ENCODE measurements at regions not wholly inside any gene's neighbourhood (a gene's known extent, or its start where the extent isn't known, plus 50 kb on each side); places are given as distances from the start of the nearest gene placed in this dataset.

- TF ChIP-seq CTCF (IDR thresholded peaks at IDR 0.05) (no peak), POLR2A (IDR thresholded peaks at IDR 0.05) (no peak), POLR2AphosphoS5 (IDR thresholded peaks at IDR 0.05; ENCODE audit: insufficient read depth in 1 of 2, low read depth in 1 of 2) (no peak)
These were observed 96.0 kb upstream of the NHS start for GRCh38 chrX:17278961-17279360.
